ENCODE measurements at regions not wholly inside any gene's neighbourhood (a gene's known extent, or its start where the extent isn't known, plus 50 kb on each side); places are given as distances from the start of the nearest gene placed in this dataset.
"Not testable (repeated sequence)": the region's sequence is repeated elsewhere in the genome, so short reads cannot be mapped to it uniquely, and the experiment has no call there.

GRCh38 chr9:81424431-81424830 lies 264.9 kb downstream of the TLE1 start:
- DNase-seq, result no peak

GRCh38 chr9:81423589-81424326 lies 265.6 kb downstream of the TLE1 start:
- no peak for DNase-seq

DNA sequence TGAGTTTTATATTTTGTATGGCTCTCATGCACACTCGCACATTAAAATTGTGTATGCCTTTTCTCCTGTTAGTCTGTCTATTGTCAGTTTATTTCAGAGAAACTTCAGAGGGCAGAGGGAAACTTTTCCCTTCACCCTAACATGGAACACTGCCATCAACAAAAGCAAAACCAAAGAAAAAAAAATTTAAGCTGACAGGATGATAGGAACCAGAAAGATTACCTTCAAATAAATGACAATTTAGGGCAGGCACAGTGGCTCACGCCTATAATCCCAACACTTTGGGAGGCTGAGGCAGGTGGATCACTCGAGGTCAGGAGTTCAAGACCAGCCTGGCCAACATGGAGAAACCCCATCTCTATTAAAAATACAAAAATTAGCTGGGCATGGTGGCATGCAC lies 268.3 kb downstream of the TLE1 start:
- DNase-seq, result not testable (repeated sequence)

GRCh38 chr9:81420024-81420423 lies 269.3 kb downstream of the TLE1 start:
- no peak for DNase-seq

- DNase-seq, result no peak
Measured at GRCh38 chr9:81417941-81418340, 271.4 kb downstream of the TLE1 start.

DNA sequence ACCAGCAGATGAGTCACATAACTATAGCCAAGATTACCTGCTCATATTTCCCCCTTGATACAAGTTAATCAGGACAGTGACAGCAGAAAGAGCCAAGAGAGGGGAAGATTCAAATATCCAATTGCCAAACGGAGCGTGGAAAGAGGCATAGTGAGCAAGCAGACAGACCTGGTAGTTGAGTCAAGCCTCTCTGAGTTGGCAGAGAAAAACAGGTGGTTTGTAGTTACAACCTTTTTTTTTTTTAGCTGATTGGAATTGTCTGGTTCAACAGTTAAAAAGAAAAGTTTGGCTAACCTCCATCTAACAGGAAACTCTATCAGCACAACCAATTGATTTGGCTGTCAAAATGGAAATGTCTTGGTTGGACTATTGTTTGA lies 272.1 kb downstream of the TLE1 start:
- DNase-seq, result no peak

DNA sequence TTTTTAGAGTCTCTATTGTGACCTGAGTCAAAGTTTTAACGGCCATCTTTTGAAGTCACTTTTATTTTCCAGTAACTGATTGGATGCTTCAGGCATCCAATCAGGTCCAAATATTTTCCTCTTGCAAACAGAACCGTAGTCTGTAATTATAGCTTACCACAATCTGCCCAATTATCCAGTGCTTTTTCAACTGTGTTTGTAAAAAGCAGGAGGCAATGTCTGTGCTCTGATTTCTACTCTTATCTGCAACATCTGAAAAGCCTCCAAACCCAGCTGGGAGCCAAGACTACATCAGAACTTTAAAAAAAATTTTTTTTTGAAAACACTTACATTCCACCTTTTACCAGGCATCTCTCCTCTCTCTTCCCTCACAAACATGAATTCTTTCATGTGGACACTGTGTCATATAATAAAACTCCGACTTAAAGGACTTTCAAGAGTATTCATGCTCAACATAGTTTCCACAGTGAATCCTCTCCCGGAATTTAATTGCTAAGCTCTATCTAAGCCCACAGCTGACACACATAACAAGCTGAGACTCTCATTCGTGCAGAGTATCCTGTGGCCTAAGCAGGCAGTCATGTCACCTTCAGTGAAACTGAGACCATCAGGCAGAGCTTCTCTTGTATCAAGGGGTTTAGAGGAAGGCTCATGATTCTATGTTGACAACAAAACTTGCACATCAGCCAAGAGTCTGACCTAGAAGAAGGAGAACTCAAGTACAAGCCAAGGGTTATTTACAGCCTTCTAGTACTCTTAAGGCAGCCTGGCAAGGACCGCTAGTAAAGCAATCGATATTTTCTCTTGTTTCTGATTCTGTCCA lies 272.7 kb downstream of the TLE1 start:
- DNase-seq, result no peak

DNA sequence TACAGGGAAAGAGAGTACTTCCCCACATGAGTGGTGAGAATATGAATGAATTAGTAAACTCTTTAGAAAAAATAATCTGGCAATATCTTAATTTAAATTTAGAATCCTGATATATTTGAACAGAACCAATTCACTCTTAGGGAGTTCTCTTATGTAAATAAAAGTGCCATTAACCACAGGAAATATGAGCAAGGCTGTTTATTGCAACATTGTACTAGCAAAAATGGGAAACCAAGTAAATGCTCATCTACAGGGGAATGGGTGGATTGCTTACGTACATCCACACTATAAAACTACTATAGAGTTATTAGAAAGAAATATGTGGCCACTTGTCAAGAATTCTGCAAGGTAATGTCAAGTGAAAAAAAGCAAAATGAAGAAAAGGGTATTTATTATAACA lies 274.5 kb downstream of the TLE1 start:
- DNase-seq, result no peak

DNA sequence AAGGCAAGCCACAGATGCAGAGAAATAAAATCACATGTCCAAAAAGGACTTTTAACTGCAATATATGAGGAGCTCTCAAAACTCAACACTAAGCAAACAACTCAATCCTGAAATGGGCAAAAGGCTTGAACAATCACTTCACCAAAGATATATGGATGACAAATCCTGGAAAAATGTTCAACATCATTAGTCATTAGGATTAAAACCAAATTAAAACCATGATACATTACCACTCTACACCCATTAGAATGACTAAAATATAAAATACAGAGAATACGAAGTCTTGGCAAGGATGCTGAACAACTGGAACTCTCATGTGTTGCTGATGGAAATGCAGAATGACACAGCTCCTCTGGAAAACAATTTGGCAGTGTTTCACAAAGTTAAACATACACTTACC lies 277.4 kb downstream of the TLE1 start:
- DNase-seq, result no peak

GRCh38 chr9:81410201-81410600 lies 279.1 kb downstream of the TLE1 start:
- DNase-seq, result no peak

DNA sequence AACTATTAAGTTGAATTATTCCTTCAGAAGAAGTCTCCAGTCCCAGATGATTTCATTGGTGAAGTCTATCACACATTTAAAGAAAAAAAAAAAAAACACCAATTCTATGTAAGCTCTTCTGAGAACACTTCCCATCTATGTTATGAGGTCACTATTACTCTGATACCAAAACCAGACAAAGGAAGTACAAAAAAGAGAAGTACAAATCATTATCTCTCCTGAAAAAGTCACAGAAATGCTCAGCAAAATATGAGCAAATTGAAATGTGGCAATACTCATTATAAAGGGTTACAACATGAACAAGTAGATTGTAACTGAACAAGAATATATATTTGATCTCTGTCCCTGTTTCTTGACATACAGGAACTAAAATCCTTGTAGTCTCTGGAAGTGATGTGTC lies 280.4 kb downstream of the TLE1 start:
- DNase-seq, result no peak

- no peak for DNase-seq
Measured at GRCh38 chr9:81404931-81405598, 284.3 kb downstream of the TLE1 start.

DNA sequence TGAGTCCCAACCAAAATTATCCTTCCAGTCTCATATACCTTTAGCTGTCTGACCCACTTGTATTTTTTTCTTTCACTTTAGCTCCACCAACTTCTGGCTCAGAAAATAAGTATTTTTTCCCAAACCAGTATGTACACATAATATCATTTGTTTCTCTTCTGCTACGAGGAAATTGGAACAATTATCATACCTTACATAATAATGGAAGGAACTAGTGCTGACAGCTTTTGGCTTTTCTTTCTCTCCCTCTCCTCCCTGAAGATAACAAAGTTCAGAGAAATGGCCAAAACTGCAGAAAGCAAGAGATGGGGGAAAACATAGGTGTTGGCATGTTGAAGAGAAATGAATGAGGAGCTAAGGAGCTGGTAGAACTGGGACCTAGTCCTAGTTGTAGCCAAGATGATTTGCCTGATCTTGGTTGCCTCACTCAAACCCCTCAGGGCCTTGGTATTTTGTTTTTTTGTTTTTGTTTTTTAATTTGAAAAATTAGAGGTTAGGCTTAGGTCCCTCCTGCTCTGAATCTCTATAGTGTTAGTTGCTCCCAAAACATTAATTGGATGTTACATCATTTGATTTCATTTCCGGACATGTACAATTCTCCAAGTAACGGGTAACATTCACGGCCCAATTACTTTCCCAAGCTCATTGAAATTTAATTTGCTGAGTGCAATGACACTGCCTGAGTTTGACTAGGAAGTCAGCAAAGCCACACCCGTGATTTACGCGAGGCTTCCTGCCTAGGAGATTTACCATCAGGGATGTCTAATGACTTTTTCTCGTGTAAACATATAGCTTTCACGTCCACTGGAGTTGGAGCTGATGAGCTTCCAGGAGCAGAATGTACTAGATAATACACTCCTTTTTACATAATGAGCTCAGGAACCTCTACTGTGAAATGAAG lies 291.6 kb downstream of the TLE1 start:
- no peak for DNase-seq

GRCh38 chr9:81396528-81396927 lies 292.8 kb downstream of the TLE1 start:
- DNase-seq, result no peak

DNA sequence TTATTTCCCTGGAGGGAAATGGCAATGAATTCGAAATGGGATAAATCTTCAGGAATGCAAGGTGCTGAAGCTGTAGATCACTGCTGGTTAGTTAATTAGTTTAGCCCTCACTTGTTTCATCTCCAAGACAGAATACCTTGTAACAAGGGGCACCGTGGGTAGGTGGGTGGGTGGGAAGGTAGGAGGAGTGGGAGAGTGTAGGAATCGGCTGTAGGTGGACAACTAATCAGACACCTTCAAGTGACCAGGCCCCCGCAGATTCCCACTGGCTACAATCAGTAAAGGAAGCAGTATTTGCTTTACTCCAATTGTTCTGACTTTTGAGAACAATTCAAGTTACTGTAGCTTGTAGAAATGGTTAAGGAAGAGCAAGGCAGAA lies 293.7 kb downstream of the TLE1 start:
- DNase-seq, result no peak

DNA sequence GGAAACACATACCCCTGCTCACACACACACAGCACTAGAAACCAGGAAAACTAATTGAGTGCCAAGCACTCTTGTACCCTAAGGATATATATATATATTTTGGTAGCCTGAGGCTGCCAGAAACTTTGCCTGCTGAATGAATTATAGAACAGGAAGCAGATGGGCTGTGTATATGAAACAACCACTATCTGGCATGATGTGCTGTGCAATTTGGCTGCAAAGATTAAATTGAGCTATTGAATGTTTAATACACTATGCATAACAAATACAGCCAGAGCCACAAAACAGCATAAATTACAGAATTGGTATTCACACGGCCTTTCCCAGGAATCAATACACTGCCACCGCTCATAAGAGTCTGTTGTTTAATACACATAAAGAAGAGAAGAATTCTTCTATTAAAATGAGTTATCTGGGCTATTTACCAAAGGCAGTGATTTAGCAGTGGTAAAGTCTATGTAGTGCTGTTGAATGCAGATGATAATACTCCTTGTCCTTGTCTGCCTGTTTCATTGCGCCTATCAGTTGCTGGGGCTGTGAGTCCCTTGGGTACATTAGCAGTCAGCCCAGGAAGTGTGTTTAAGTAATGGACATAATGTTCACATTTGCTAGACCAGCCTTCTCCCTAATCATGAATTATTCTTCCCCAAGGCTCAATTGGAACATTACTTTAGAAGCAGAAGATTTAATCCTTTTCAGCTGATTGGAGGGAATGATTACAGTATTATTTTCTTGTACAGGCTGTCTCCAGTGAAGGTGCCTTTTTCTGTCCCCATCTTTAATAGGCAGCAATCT lies 294.3 kb downstream of the TLE1 start:
- no peak for DNase-seq

- no peak for DNase-seq
Measured at GRCh38 chr9:81393985-81394811, 295.1 kb downstream of the TLE1 start.

DNA sequence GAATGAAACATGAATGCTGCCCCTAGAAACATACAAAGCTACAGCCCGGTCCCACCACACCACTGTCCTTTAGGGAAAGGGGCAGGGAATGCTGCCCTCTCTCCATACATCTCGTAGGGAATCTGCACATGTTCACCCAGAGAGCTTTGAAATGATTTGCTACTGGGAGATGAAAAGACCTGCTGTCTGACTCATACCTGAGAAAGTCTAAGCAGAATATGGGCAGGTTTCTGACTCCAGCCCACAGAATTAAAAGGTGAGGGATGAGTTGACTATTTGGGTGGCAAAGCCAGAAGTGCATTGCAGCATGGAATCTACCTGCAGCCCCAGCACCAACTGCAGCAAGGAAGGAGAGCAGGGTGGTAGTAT lies 297.9 kb downstream of the TLE1 start:
- DNase-seq, result no peak

DNA sequence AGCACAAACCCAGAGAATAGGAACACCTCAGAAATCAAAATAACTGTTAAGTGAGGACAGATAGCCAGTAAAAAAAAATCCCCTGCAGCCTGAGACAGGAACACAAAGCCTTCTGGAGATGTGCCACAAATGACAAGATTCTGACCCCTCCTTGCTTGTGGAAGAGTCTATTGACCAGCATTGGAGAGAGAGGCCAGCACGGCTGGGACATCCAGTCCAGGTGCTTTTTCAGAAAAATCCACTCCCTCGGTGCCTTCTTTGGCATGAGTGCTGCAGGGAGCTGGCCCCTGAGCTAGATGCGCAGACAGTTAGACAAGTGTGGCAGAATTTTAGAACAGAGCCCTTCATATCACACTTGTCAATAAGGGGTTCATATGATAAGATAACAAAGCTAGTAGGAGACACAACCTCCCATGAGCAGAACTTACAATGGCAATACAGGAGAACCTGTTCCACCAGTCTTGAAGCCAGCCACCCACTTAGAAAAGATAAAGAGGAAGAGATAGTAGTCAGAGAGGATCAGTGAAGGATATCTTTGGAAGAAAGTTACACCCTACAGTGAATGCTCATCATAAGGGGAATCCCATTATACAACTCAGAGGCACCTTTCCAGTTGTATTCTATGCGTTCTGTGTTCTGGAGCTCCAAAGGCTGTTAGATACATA lies 298.4 kb downstream of the TLE1 start:
- DNase-seq, result no peak

GRCh38 chr9:81389569-81389993 lies 299.8 kb downstream of the TLE1 start:
- no peak for DNase-seq

- no peak for DNase-seq
Measured at GRCh38 chr9:81388831-81389230, 300.5 kb downstream of the TLE1 start.
